ENCODE measurements at regions not wholly inside any gene's neighbourhood (a gene's known extent, or its start where the extent isn't known, plus 50 kb on each side); places are given as distances from the start of the nearest gene placed in this dataset.
"Not testable (repeated sequence)": the region's sequence is repeated elsewhere in the genome, so short reads cannot be mapped to it uniquely, and the experiment has no call there.

- no peak for DNase-seq
Measured at GRCh38 chr15:66865622-66866611, 163.9 kb downstream of the SMAD6 start.

DNA sequence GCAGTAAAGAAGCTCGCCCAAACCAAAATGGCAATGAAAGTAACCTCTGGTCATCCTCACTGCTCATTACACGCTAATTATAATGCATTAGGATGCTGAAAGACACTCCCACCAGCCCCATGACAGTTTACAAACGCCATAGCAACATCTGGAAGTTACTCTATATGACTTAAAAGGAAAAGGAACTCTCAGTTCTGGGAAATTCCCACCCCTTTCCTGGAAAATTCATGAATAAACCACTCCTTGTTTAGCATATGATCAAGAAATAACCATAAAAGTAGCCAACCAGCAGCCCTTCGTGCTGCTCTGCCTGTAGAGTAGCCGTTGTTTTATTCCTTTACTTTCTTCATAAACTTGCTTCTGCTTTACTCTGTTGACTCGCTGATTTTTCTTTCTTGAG, 164.6 kb downstream of the SMAD6 start:
- no peak for DNase-seq

GRCh38 chr15:66868918-66869317, 166.9 kb downstream of the SMAD6 start:
- DNase-seq = no peak

DNA sequence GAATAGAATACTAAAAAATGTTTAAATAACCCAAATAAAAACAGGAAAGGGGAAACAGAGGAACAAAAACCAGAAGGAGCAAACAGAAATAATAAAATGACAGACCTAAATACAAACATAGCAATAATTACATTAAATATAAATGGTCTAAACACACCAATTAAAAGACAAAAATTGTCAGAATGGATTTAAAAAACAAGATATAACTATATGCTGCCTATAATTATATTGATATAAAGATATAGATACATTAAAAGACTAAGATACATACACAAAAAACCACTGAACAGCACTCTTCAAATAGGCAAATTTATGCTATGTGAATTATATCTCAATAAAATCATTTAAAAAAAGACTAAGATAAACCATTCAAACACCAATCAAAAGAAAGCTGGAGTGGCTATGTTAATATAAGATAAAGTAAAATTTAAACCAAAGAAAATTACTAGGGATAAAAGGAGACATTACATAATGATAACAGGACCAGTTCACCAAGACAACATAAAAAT, 168.9 kb downstream of the SMAD6 start:
- no peak for DNase-seq

DNA sequence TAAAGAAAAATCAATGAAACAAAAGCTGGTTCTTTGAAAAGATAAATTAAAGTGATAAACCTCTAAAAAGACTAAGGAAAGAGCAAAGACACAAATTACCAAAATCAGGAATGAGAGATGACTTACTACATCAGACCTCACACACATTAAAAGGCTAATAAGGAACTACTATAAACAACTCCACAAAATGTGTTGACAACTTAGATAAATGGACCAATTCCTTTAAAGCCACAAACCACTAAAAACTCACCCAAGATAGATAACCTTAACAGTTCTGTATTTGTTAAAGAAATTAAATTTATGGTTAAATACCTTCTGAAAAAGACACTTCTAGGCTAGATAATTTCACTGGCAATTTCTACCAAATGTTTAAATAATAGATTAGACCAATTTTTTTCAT, 170.4 kb downstream of the SMAD6 start:
- DNase-seq = no peak

DNA sequence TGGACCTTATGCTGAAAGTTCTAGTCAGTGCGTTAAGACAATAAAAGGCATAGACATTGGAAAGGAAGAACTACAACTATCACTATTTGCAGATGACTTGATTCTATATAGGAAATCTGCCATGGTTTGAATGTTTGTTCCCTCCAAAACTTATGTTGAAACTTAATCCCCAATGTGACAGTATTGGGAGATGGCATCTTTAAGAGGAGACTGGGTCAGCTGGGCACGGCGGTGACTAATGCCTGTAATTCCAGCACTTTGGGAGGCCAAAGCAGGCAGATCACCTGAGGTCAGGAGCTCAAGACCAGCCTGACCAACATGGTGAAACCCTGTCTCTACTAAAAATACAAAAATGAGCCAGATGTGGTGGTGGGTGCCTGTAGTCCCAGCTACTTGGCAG, 171.3 kb downstream of the SMAD6 start:
- DNase-seq = not testable (repeated sequence)

GRCh38 chr15:66873856-66874255, 171.8 kb downstream of the SMAD6 start:
- no peak for DNase-seq

DNA sequence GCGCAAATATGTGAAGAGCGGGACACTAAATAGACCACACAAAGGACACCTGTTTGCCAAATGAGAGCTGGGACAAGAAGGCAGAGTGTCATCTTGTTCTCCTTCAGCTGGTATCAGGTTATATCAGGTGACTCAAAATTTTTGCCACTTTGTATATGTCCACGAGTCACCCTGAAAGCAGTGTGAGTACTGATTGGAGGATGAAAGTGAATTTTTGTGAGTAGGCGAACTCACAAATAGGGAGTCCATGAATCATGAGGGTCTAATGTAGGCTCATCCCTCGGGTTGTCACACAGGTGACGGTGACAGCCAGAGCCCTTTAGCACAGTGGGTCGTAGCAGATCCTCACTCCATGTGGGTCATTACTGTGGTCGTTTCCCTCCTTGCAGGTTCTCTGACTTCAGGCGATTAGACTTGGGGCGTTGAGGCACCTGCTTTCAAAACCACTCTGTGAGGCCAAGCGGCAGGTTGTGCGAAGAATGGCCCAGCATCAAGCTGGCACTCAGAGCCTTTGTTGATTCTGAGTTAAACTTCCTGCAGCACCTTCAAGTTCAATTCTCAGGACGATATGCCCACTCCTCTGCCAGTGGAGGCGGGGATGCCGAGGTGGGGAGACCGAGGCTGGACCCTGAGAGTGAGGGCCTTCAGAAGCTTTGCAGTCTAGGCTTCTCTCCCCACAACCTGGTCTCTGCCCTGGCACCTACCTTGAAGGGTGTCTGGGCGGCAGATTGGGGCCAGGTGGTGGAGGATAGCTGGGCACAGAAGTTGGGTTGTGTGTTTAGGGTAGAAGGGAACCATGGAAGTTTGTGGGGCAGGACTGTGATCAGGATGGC, 173.8 kb downstream of the SMAD6 start:
- DNase-seq = no peak

DNA sequence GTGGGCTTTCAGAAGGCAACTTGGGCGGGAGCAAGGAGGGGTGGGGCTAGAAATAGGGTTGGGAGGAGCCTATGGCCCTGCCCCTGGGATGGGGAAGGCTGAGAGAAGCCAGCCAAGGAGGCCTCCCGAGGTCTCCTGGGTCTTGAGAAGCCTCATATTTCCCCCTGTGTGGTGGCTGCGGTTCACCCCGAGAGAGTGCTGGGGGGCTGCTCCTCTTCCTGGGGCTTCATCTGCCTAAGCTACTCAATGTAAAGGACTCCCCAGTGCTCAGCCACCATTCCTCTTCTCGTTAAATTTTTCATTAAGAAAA, 174.3 kb downstream of the SMAD6 start:
- DNase-seq = no peak

GRCh38 chr15:66876731-66877476, 174.9 kb downstream of the SMAD6 start:
- no peak for DNase-seq

- no peak for DNase-seq
Measured at GRCh38 chr15:66877477-66878271, 175.6 kb downstream of the SMAD6 start.

GRCh38 chr15:66878761-66879160, 176.7 kb downstream of the SMAD6 start:
- DNase-seq = no peak

- DNase-seq = no peak
Measured at GRCh38 chr15:66879531-66880368, 177.7 kb downstream of the SMAD6 start.

GRCh38 chr15:66880380-66881155, 178.5 kb downstream of the SMAD6 start:
- DNase-seq = no peak

DNA sequence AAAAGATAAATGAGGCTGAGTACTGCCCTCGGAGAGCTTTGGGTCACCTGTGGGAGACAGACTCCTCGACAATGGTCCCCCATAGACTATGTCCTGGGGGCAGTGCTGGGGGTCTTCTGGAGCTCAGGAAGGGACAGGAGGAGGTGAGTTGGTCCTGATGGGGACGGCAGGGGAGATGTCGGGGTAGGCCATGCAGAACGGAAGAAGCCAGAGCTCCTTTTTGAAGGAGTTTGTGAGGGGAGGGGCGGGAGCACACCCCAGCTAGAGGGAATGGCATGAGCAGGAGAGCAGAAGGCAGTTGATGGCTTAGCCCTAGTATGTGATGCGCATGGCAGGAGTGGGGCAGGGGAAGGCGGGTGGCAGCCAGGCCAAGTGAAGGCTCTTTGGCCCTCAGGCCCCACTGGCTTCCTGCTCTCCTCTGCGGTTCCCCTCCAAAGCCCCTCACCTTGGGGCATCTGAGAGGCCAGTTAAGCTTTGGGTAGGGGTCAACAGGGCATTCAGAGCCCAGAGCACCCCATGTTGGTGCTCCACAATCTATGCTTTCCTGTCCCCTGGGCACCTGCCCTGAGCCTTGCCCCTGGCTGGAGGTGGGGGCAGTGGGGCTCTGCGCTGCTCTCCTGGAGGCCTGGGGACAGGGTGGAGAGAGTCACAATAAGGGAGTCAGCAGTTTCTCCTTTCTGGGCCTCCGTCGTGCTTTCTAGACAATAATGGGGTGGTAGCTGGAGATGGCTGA, 179.3 kb downstream of the SMAD6 start:
- DNase-seq = no peak

- DNase-seq = no peak
Measured at GRCh38 chr15:66882251-66883020, 180.4 kb downstream of the SMAD6 start.

DNA sequence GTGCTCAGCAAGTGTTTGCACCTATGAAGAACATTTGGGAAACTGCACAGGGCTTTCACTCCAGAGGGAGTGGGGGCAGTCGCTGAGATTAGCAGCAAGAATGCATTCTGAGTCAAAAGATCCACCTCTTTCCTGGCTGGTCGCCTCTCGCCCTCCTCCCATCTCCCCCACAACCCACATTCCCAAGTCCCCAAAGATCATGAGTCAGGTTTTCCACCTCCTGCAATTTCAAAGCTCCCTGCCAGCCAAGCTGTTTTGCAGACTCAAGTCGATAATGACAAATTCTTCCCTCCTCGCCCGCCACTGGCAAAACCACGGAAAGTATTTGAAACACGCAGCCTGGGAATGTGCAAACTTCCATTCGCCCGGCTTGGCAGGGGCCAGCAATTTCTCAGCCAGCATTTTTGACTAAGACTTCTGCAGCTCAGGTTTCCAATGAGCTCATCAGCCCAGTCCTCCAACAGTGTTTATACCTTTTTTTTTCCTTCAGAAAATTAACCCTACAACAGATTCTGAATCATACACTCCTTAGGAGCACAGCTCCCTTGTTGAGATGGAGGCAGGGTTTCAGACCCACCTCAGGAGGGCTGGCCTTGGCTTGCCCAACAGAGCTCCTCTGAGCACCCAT, 181.4 kb downstream of the SMAD6 start:
- no peak for DNase-seq

DNA sequence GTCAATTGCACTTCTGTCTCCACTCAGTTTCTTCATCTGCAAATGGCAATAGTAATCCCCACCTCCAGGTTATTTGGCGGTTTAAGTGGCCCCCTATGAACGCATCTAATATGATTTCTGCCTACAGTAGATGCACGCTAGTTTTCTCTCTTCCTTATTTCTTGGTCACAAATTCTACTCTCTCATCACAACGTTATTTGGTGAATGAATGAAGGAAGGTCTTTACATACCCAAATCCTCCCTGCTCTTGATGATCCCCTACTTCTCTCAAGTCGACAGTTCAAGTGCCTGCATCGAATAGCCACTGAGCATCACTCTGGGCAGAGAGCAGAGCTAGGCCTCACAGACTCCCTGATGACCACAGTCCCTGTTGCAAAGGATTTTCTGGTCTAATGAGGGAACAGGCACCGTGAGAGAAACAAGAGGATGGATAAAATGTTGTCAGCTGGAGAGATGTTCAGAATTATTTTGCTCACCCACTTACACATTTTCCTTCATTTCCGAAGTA, 181.2 kb upstream of the SMAD3 start:
- no peak for DNase-seq

Data from activated CD4-positive, CD25-positive, alpha-beta regulatory T cell treated with anti-CD3 and anti-CD28 coated beads, Interleukin-2, amount 50 U/mL, for 72 hours (primary cell).